Testis (tissue), 2 donors: ENCODE measurements at regions not wholly inside any gene's neighbourhood (a gene's known extent, or its start where the extent isn't known, plus 50 kb on each side); places are given as distances from the start of the nearest gene placed in this dataset.

Experiments
- POLR2A ChIP-seq: fragments of 450-650 bp; IDR thresholded peaks from one replicate; pipeline ENCODE4 v1.6.1; 2017; ENCODE audit warnings: antibody characterized with exemption, mild to moderate bottlenecking, moderate library complexity
- TF ChIP-seq, protein P1 (sequence below), 3 experiments: fragments of 450-650 bp in 2 of 3; fragments of 200-600 bp in 1 of 3; sonication (generic) in 1 of 3; IDR thresholded peaks; one replicate each; pipeline ENCODE4 v1.5.1; 2016 to 2019; ENCODE audit warnings: antibody characterized with exemption in 3 of 3, mild to moderate bottlenecking in 2 of 3, moderate library complexity in 1 of 3

DNA sequence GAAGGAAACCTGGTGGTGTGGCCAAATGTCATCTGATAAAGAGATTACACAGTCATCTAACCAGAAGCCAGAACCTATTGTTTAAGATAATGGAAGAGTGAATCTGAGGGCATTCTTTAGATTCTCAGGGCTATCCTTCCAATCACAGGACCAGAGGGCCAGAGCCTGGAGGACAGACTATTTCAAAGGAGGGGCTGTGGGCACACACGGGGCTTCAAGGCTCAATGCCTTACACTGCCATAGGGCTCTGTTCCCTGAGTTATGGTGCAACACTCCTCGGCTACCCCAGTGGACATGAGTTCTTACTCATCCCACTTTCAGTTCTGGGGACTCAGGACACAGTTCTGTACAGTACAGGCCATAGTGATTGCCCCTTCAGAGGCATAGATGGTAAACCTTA lies 343.9 kb upstream of the ALCAM start:
- TF ChIP-seq, protein P1, sequence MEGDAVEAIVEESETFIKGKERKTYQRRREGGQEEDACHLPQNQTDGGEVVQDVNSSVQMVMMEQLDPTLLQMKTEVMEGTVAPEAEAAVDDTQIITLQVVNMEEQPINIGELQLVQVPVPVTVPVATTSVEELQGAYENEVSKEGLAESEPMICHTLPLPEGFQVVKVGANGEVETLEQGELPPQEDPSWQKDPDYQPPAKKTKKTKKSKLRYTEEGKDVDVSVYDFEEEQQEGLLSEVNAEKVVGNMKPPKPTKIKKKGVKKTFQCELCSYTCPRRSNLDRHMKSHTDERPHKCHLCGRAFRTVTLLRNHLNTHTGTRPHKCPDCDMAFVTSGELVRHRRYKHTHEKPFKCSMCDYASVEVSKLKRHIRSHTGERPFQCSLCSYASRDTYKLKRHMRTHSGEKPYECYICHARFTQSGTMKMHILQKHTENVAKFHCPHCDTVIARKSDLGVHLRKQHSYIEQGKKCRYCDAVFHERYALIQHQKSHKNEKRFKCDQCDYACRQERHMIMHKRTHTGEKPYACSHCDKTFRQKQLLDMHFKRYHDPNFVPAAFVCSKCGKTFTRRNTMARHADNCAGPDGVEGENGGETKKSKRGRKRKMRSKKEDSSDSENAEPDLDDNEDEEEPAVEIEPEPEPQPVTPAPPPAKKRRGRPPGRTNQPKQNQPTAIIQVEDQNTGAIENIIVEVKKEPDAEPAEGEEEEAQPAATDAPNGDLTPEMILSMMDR (IDR thresholded peaks at IDR 0.05) = no peak
- TF ChIP-seq POLR2A = no peak
